Transverse colon (tissue), 4 donors: ENCODE measurements at regions not wholly inside any gene's neighbourhood (a gene's known extent, or its start where the extent isn't known, plus 50 kb on each side); places are given as distances from the start of the nearest gene placed in this dataset.
"Not testable (repeated sequence)": the region's sequence is repeated elsewhere in the genome, so short reads cannot be mapped to it uniquely, and the experiment has no call there.

Experiments used
- CTCF ChIP-seq, 5 experiments: fragments of 200-600 bp in 3 of 5; fragments of 450-650 bp in 2 of 5; sonication (generic) in 3 of 5; IDR thresholded peaks; 1 replicate in 2 of 5; 2 replicates in 3 of 5; pipeline ENCODE4 v1.5.1; 2016 to 2017; ENCODE audit warnings: antibody characterized with exemption in 5 of 5, inconsistent platforms in 3 of 5, mild to moderate bottlenecking in 2 of 5, moderate library complexity in 1 of 5
- EP300 ChIP-seq: sonication (generic); formaldehyde crosslinking; IDR thresholded peaks from one replicate; pipeline ENCODE4 v1.6.1; 2017; ENCODE audit warnings: antibody characterized with exemption, low read depth
- POLR2A ChIP-seq: fragments of 450-650 bp; IDR thresholded peaks from one replicate; pipeline ENCODE4 v1.6.1; 2016; ENCODE audit warnings: antibody characterized with exemption, mild to moderate bottlenecking, moderate library complexity
- POLR2AphosphoS5 ChIP-seq, 3 donors: sonication (generic); formaldehyde crosslinking; IDR thresholded peaks; one replicate each; pipeline ENCODE4 v1.6.1; 2016; ENCODE audit warnings: antibody characterized with exemption in 3 of 3

GRCh38 chr5:136812270-136812669 lies 446.9 kb upstream of the TRPC7 start:
- TF ChIP-seq POLR2A; EP300; CTCF (IDR thresholded peaks at IDR 0.05); POLR2AphosphoS5 (IDR thresholded peaks at IDR 0.05): not testable (repeated sequence)
